Thyroid gland (tissue), 4 donors: ENCODE measurements at regions not wholly inside any gene's neighbourhood (a gene's known extent, or its start where the extent isn't known, plus 50 kb on each side); places are given as distances from the start of the nearest gene placed in this dataset.

Experiments
- DNase-seq, 2 donors: peaks; one replicate each; pipeline ENCODE4 v3.0.0-alpha.2; 2019
- H3K27ac ChIP-seq, 3 donors: fragments of 200-600 bp; sonication (generic); 1 replicate in 2 of 3; 2 replicates in 1 of 3; pipeline ENCODE4 v1.5.1; 2016 to 2019; ENCODE audit warnings: mild to moderate bottlenecking in 1 of 3, moderate library complexity in 1 of 3
- H3K27me3 ChIP-seq: fragments of 200-600 bp; sonication (generic); one replicate; pipeline ENCODE4 v1.5.1; 2019
- H3K36me3 ChIP-seq, 2 donors: fragments of 200-600 bp; sonication (generic); one replicate each; pipeline ENCODE4 v1.5.1; 2016 to 2019
- H3K4me1 ChIP-seq, 2 donors: fragments of 200-600 bp; sonication (generic); one replicate each; pipeline ENCODE4 v1.5.1; 2017 to 2019
- H3K4me3 ChIP-seq, 3 donors: fragments of 200-600 bp; sonication (generic); replicated peaks in 1 of 3; 1 replicate in 2 of 3; 2 replicates in 1 of 3; pipeline ENCODE4 v1.5.1; 2016; ENCODE audit warnings: mild to moderate bottlenecking in 1 of 3
- H3K9me3 ChIP-seq: fragments of 200-600 bp; sonication (generic); one replicate; pipeline ENCODE4 v1.5.1; 2017
- POLR2A ChIP-seq, 2 donors: fragments of 450-650 bp; IDR thresholded peaks; one replicate each; pipeline ENCODE4 v1.6.1; 2017; ENCODE audit warnings: antibody characterized with exemption in 2 of 2, mild to moderate bottlenecking in 2 of 2, moderate library complexity in 1 of 2
- WGBS, 2 donors: methylation state at CpG; one replicate each; pipeline ENCODE4 v1.1.5; 2017; 5-methylcytosine and 5-hydroxymethylcytosine counted together
- intact Hi-C: fragments of 100-400 bp; cut with DNase I; formaldehyde crosslinking; loops from one replicate; pipeline ENCODE4 v1.15.1; 2023
- TF ChIP-seq, protein P1 (sequence below), 6 experiments: fragments of 200-600 bp in 3 of 6; fragments of 450-650 bp in 3 of 6; sonication (generic) in 3 of 6; IDR thresholded peaks; one replicate each; pipeline ENCODE4 v1.5.1; 2016 to 2019; ENCODE audit warnings: antibody characterized with exemption in 6 of 6, mild to moderate bottlenecking in 2 of 6, inconsistent platforms in 1 of 6, moderate library complexity in 1 of 6

DNA sequence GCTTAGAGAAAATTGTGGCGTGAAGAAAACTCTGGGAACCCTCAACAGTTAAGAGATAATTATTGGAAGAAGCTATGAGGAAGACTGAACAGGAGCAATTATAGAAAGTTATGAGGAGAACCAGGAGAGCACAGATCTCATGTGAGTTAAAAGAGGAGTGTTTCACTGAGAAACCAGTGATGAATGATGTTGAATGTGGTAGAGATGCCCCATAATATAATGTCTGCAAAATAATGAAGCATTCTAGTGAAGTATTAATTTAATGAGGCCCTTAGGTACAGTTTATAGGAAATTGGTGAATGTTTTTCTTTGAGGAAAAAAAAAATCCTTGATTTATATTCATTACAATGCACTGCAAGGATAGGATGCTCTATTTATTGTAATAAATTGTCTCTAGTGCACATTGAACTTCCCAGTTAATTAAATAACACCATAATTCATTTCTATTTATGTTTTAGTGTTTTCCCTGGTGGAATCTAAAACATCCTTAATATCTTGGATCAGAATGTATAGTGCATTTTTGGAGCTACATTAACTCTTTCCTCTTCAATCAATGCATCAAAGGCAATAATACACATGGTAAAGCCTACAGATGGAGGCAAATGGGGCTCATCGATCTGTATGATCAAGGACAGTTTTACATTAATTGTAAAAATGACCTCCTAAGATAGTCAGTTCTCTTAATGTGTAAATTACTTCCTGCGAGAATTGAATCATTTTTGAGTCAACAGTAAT, 91.4 kb upstream of the EYS start:
- H3K9me3 ChIP-seq = no peaks in the 10 kb centered on the region
- no peaks in the 10 kb centered on the region for H3K4me1 ChIP-seq
- H3K27ac ChIP-seq = no peak overlapping the region
- H3K4me3 ChIP-seq = no peak overlapping the region
- WGBS, 2 donors = 84 to 96% methylated on average over 3 of the region's 3 CpGs
- no peak for DNase-seq
- H3K27me3 ChIP-seq = no peaks in the 10 kb centered on the region
- intact Hi-C loops = no loop called here
- H3K36me3 ChIP-seq = no peaks in the 10 kb centered on the region
- no peak for TF ChIP-seq POLR2A (IDR thresholded peaks at IDR 0.05)
- TF ChIP-seq, protein P1, sequence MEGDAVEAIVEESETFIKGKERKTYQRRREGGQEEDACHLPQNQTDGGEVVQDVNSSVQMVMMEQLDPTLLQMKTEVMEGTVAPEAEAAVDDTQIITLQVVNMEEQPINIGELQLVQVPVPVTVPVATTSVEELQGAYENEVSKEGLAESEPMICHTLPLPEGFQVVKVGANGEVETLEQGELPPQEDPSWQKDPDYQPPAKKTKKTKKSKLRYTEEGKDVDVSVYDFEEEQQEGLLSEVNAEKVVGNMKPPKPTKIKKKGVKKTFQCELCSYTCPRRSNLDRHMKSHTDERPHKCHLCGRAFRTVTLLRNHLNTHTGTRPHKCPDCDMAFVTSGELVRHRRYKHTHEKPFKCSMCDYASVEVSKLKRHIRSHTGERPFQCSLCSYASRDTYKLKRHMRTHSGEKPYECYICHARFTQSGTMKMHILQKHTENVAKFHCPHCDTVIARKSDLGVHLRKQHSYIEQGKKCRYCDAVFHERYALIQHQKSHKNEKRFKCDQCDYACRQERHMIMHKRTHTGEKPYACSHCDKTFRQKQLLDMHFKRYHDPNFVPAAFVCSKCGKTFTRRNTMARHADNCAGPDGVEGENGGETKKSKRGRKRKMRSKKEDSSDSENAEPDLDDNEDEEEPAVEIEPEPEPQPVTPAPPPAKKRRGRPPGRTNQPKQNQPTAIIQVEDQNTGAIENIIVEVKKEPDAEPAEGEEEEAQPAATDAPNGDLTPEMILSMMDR (IDR thresholded peaks at IDR 0.05) = no peak

DNA sequence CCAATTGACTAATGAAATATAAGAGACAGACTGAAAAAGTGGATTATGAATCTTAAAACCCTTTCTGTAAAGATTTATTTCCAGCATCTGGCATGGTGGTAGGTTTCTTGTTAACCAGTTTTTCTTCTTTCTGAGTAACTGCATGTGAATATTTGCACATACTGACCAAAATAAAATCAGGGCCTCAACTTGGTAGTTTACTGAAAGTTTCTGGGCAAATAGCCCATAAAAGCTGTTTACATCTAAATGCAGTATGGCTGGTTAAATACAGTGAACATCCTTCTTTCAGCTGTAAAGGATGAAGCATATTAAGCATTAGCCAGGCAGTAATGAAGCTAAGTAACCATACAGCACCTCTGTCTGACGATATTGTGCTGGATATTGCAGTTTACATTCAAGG, 83.6 kb upstream of the EYS start:
- H3K4me1 ChIP-seq = no peaks in the 10 kb centered on the region
- no peaks in the 10 kb centered on the region for H3K27me3 ChIP-seq
- no peaks in the 10 kb centered on the region for H3K36me3 ChIP-seq
- intact Hi-C loops = no loop called here
- WGBS, 2 donors = 77 to 83% methylated on average over 1 of the region's 1 CpG
- TF ChIP-seq, protein P1 (IDR thresholded peaks at IDR 0.05) = no peak
- no peak for TF ChIP-seq POLR2A (IDR thresholded peaks at IDR 0.05)
- H3K27ac ChIP-seq = no peak overlapping the region
- DNase-seq = no peak
- H3K9me3 ChIP-seq = no peaks in the 10 kb centered on the region
- no peak overlapping the region for H3K4me3 ChIP-seq

DNA sequence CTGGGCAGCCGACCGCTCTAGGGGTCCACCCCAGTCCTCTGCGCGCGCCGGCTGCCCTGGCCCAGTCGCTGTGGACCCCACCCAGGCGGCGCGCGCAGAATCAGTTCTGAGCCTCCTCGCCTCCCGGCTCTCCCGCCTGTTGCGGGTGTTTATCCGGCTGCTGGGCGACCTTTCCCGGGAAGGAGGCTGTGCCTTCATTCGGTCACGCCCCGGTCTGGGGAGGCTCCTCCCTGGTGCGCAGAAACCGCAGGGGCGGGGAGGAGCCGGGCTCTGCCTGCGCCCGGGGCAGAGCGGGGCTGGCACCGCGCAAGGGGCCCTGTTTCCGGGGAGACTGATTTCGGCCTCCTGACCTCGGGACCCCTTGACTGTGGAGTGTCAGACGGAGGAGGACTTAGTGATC, 80.8 kb upstream of the EYS start:
- 98% methylated on average over 24 to 34 of the region's 34 CpGs for WGBS, 2 donors
- intact Hi-C loops = no loop called here
- TF ChIP-seq, protein P1 (IDR thresholded peaks at IDR 0.05) = no peak
- no peak for TF ChIP-seq POLR2A (IDR thresholded peaks at IDR 0.05)

DNA sequence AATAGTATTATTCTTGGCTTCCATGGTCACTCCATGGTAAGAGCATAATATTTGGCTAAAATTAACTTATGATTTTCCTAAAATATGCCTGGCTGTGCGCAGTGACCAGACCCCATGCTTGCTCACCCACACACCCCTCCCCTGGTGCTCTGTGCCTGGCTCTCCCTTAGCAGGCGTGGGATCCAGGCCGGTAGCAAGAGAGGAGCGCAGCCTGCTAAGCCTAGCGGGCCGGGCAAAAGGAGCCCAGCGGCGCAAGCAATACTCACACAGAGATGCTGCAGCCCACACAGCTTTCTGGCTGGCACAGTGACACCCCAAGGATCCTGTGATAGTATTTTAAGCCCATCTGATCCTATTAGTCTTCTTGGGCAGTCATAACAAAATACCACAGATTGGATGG, 79.8 kb upstream of the EYS start:
- intact Hi-C loops = no loop called here
- Histone ChIP-seq H3K27me3 (no peaks in the 10 kb centered on the region), H3K27ac (no peak overlapping the region), H3K4me1 (no peaks in the 10 kb centered on the region), H3K36me3 (no peaks in the 10 kb centered on the region), H3K9me3 (no peaks in the 10 kb centered on the region), H3K4me3 (no peak overlapping the region)
- no peak for DNase-seq
- no peak for TF ChIP-seq POLR2A (IDR thresholded peaks at IDR 0.05)
- TF ChIP-seq, protein P1 (IDR thresholded peaks at IDR 0.05) = no peak
- 93 to 96% methylated on average over 8 of the region's 8 CpGs for WGBS, 2 donors

More for the DNA sequence above, 80.8 kb upstream of the EYS start:
- no peaks in the 10 kb centered on the region for H3K9me3 ChIP-seq
- H3K27me3 ChIP-seq = no peaks in the 10 kb centered on the region
- no peak for DNase-seq
- no peaks in the 10 kb centered on the region for H3K36me3 ChIP-seq
- no peak overlapping the region for H3K4me3 ChIP-seq
- no peak overlapping the region for H3K27ac ChIP-seq
- no peaks in the 10 kb centered on the region for H3K4me1 ChIP-seq

DNA sequence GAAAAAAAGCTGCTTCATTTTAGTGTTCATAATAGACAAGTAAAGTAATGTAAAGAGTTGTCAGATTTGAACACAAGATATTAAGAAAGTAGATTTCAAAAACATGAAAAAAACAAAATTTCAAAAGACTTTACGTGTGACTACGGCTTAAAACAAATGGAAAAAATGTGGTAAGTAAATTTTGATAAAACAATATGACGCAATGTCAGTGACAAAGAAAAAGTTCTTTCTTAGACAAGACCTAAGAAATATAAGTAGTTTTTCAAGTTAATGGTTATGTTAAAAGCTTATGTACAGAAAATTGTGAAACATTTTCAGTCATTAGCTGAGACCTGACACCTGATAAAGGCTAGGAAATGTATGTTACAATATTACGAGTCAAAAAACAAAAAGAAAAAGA, 73.7 kb upstream of the EYS start:
- Histone ChIP-seq H3K4me1 (no peaks in the 10 kb centered on the region), H3K9me3 (no peaks in the 10 kb centered on the region), H3K36me3 (no peaks in the 10 kb centered on the region), H3K27ac (no peak overlapping the region), H3K4me3 (no peak overlapping the region), H3K27me3 (no peaks in the 10 kb centered on the region)
- WGBS, 2 donors = 94 to 95% methylated on average over 4 of the region's 4 CpGs
- DNase-seq = no peak
- intact Hi-C loops = no loop called here
- TF ChIP-seq POLR2A (IDR thresholded peaks at IDR 0.05) = no peak
- TF ChIP-seq, protein P1 (IDR thresholded peaks at IDR 0.05) = no peak
